ENCODE measurements at regions not wholly inside any gene's neighbourhood (a gene's known extent, or its start where the extent isn't known, plus 50 kb on each side); places are given as distances from the start of the nearest gene placed in this dataset.

GRCh38 chr3:70833239-70833960 lies 521.0 kb upstream of the MDFIC2 start:
- POLR2A ChIA-PET = no interaction called here
- 82% methylated on average over 7 of the region's 7 CpGs for WGBS (ENCODE audit: low lambda C conversion rate)

DNA sequence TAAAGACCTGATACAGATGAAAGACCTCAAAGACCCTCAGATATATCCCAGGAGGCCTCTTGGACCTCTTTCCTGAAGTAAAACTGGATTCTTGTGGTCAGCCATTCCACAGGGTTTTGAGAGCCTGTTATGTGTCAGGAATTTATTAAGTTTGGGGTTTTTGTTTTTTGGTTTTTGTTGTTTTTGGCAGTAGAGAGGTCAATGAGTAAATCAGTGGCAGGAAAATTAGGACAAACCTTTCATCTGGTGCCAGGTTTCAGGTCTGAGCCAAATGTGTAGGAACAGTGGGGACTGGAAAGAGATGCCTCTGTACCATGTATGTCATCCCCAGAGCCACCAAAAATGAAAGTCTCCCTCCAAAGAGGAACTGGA lies 520.4 kb upstream of the MDFIC2 start:
- Histone ChIP-seq H4K20me1 (ENCODE audit: insufficient read depth) (no peaks in the 10 kb centered on the region), H3K27ac (ENCODE audit: low read depth in 2 of 2, low read length in 1 of 2) (peak overlapping the region; percentile 30 to 61; a peak in 3 of 4 replicates), H3F3A (replicated peaks; ENCODE audit: insufficient read depth) (peaks cover 29% of the 10 kb centered on the region), H2AFZ (ENCODE audit: low read depth) (no peak overlapping the region), H3K27me3 (ENCODE audit: insufficient read depth) (no peaks in the 10 kb centered on the region), H3K4me1 (ENCODE audit: control insufficient read depth in 1 of 2, insufficient read depth in 2 of 2, low read depth in 1 of 2, low read length in 1 of 2) (peaks cover 3 to 16% of the 10 kb centered on the region in 2 experiments; a peak in 3 of 4 replicates), H3K79me2 (ENCODE audit: insufficient read depth) (no peaks in the 10 kb centered on the region), H3K9ac (no peak overlapping the region), H3K9me2 (no peaks in the 10 kb centered on the region), H3K36me3 (replicated peaks in 1 of 2; ENCODE audit: control insufficient read depth in 1 of 2, insufficient read depth in 2 of 2, low read length in 1 of 2) (no peaks in the 10 kb centered on the region), H3K4me3 (ENCODE audit: low read depth in 2 of 2, low read length in 1 of 2) (no peak overlapping the region), H3K4me2 (peak overlapping the region; percentile 8), H3K9me3 (no peaks in the 10 kb centered on the region)
- no peak for DNase-seq
- CTCF ChIA-PET = no interaction called here
- POLR2A ChIA-PET = no interaction called here
- TF ChIP-seq TCF12 (IDR thresholded peaks at IDR 0.05) = 0 out of 2 replicates have a peak, but pooled peaks have one; percentile 35
- TF ChIP-seq, protein P1, sequence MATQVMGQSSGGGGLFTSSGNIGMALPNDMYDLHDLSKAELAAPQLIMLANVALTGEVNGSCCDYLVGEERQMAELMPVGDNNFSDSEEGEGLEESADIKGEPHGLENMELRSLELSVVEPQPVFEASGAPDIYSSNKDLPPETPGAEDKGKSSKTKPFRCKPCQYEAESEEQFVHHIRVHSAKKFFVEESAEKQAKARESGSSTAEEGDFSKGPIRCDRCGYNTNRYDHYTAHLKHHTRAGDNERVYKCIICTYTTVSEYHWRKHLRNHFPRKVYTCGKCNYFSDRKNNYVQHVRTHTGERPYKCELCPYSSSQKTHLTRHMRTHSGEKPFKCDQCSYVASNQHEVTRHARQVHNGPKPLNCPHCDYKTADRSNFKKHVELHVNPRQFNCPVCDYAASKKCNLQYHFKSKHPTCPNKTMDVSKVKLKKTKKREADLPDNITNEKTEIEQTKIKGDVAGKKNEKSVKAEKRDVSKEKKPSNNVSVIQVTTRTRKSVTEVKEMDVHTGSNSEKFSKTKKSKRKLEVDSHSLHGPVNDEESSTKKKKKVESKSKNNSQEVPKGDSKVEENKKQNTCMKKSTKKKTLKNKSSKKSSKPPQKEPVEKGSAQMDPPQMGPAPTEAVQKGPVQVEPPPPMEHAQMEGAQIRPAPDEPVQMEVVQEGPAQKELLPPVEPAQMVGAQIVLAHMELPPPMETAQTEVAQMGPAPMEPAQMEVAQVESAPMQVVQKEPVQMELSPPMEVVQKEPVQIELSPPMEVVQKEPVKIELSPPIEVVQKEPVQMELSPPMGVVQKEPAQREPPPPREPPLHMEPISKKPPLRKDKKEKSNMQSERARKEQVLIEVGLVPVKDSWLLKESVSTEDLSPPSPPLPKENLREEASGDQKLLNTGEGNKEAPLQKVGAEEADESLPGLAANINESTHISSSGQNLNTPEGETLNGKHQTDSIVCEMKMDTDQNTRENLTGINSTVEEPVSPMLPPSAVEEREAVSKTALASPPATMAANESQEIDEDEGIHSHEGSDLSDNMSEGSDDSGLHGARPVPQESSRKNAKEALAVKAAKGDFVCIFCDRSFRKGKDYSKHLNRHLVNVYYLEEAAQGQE (IDR thresholded peaks at IDR 0.05; ENCODE audit: low read depth, low read length) = no peak
- TF ChIP-seq, protein P2, sequence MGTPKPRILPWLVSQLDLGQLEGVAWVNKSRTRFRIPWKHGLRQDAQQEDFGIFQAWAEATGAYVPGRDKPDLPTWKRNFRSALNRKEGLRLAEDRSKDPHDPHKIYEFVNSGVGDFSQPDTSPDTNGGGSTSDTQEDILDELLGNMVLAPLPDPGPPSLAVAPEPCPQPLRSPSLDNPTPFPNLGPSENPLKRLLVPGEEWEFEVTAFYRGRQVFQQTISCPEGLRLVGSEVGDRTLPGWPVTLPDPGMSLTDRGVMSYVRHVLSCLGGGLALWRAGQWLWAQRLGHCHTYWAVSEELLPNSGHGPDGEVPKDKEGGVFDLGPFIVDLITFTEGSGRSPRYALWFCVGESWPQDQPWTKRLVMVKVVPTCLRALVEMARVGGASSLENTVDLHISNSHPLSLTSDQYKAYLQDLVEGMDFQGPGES (IDR thresholded peaks at IDR 0.05; ENCODE audit: low read depth, low read length) = no peak
- no peak for TF ChIP-seq USF2 (IDR thresholded peaks at IDR 0.05; ENCODE audit: borderline replicate concordance, low read depth, low read length)
- 0 out of 4 replicates have a peak, but pooled peaks of 1 of the 2 experiments have one; percentile 7 for TF ChIP-seq EP300 (IDR thresholded peaks at IDR 0.05; ENCODE audit: borderline replicate concordance in 1 of 2, low read depth in 1 of 2, low read length in 1 of 2)
- TF ChIP-seq SIN3A (IDR thresholded peaks at IDR 0.05; ENCODE audit: borderline replicate concordance, low read depth, low read length) = no peak
- no peak for TF ChIP-seq RCOR1 (IDR thresholded peaks at IDR 0.05; ENCODE audit: low read length)
- TF ChIP-seq TAF1 (IDR thresholded peaks at IDR 0.05; ENCODE audit: borderline replicate concordance, low read depth, low read length) = no peak
- TF ChIP-seq NFIC (IDR thresholded peaks at IDR 0.05; ENCODE audit: borderline replicate concordance) = peak; percentile 58
- no peak for TF ChIP-seq FOSL2 (IDR thresholded peaks at IDR 0.05; ENCODE audit: borderline replicate concordance, low read depth)
- no peak for TF ChIP-seq USF1 (IDR thresholded peaks at IDR 0.05; ENCODE audit: borderline replicate concordance, low read depth)
- TF ChIP-seq MEF2A (IDR thresholded peaks at IDR 0.05; ENCODE audit: borderline replicate concordance, low read depth) = no peak
- no peak for TF ChIP-seq YY1 (IDR thresholded peaks at IDR 0.05; ENCODE audit: low read depth)
- no peak for TF ChIP-seq POLR2AphosphoS5 (IDR thresholded peaks at IDR 0.05; ENCODE audit: low read depth, low read length)

More at GRCh38 chr3:70833239-70833960, 521.0 kb upstream of the MDFIC2 start:
- Histone ChIP-seq H3K27me3 (ENCODE audit: insufficient read depth) (no peaks in the 10 kb centered on the region), H4K20me1 (ENCODE audit: insufficient read depth) (no peaks in the 10 kb centered on the region), H3K9ac (no peak overlapping the region), H3K9me2 (no peaks in the 10 kb centered on the region), H3K4me2 (peak overlapping the region; percentile 8; the same call in 1 of the 2 replicates), H3K79me2 (ENCODE audit: insufficient read depth) (no peaks in the 10 kb centered on the region), H3K36me3 (replicated peaks in 1 of 2; ENCODE audit: control insufficient read depth in 1 of 2, insufficient read depth in 2 of 2, low read length in 1 of 2) (no peaks in the 10 kb centered on the region), H3F3A (replicated peaks; ENCODE audit: insufficient read depth) (peaks cover 26% of the 10 kb centered on the region), H3K4me1 (ENCODE audit: control insufficient read depth in 1 of 2, insufficient read depth in 2 of 2, low read depth in 1 of 2, low read length in 1 of 2) (peaks cover 3 to 16% of the 10 kb centered on the region in 2 experiments; a peak in 3 of 4 replicates), H3K4me3 (ENCODE audit: low read depth in 2 of 2, low read length in 1 of 2) (no peak overlapping the region), H2AFZ (ENCODE audit: low read depth) (no peak overlapping the region), H3K9me3 (no peaks in the 10 kb centered on the region), H3K27ac (ENCODE audit: low read depth in 2 of 2, low read length in 1 of 2) (peak overlapping the region in 1 of 2 experiments; percentile 61; a peak in 2 of 4 replicates)
- DNase-seq = no peak
- TF ChIP-seq GABPA (IDR thresholded peaks at IDR 0.05; ENCODE audit: low read depth) (no peak), YY1 (IDR thresholded peaks at IDR 0.05; ENCODE audit: low read depth) (no peak), RCOR1 (IDR thresholded peaks at IDR 0.05; ENCODE audit: low read length) (no peak), NRF1 (IDR thresholded peaks at IDR 0.05; ENCODE audit: low read depth, low read length) (no peak), TEAD4 (IDR thresholded peaks at IDR 0.05; ENCODE audit: borderline replicate concordance, insufficient read depth) (no peak), USF2 (IDR thresholded peaks at IDR 0.05; ENCODE audit: borderline replicate concordance, low read depth, low read length) (no peak), RXRA (IDR thresholded peaks at IDR 0.05; ENCODE audit: borderline replicate concordance, low read depth) (no peak), MXI1 (IDR thresholded peaks at IDR 0.05; ENCODE audit: low read depth, low read length) (no peak), EP300 (IDR thresholded peaks at IDR 0.05; ENCODE audit: borderline replicate concordance in 1 of 2, low read depth in 1 of 2, low read length in 1 of 2) (no peak), FOXM1 (IDR thresholded peaks at IDR 0.05; ENCODE audit: low read depth) (no peak)
- CTCF ChIA-PET = no interaction called here
